Subcutaneous abdominal adipose tissue (tissue), 5 donors: ENCODE measurements at regions not wholly inside any gene's neighbourhood (a gene's known extent, or its start where the extent isn't known, plus 50 kb on each side); places are given as distances from the start of the nearest gene placed in this dataset.

Experiments
- H3K27ac ChIP-seq: one replicate; pipeline ENCODE4 v1.7.0; 2013; ENCODE audit warnings: low read depth, mild to moderate bottlenecking, inconsistent platforms, low read length, moderate library complexity
- H3K27me3 ChIP-seq, 5 donors: one replicate each; pipeline ENCODE4 v1.7.0; 2013; ENCODE audit warnings: low read length in 5 of 5, inconsistent platforms in 1 of 5; ENCODE audit not compliant: control insufficient read depth in 5 of 5, insufficient read depth in 4 of 5
- H3K36me3 ChIP-seq, 5 donors: one replicate each; pipeline ENCODE4 v1.7.0; 2013; ENCODE audit warnings: low read length in 5 of 5; ENCODE audit not compliant: control insufficient read depth in 5 of 5, insufficient read depth in 5 of 5
- H3K4me1 ChIP-seq, 5 donors: one replicate each; pipeline ENCODE4 v1.7.0; 2013; ENCODE audit warnings: low read length in 5 of 5, mild to moderate bottlenecking in 3 of 5, moderate library complexity in 1 of 5; ENCODE audit not compliant: control insufficient read depth in 5 of 5, insufficient read depth in 5 of 5
- H3K4me3 ChIP-seq, 5 donors: one replicate each; pipeline ENCODE4 v1.7.0; 2013; ENCODE audit warnings: low read length in 5 of 5, low read depth in 1 of 5
- H3K9ac ChIP-seq, 5 donors: one replicate each; pipeline ENCODE4 v1.7.0; 2013; ENCODE audit warnings: low read length in 5 of 5, mild to moderate bottlenecking in 4 of 5, moderate library complexity in 3 of 5
- H3K9me3 ChIP-seq, 5 donors: one replicate each; pipeline ENCODE4 v1.7.0; 2013; ENCODE audit warnings: low read length in 5 of 5; ENCODE audit not compliant: control insufficient read depth in 5 of 5
- donor health status: healthy.
- donor health status: healthy.
- donor health status: healthy.
- donor health status: healthy.
- donor health status: healthy.

DNA sequence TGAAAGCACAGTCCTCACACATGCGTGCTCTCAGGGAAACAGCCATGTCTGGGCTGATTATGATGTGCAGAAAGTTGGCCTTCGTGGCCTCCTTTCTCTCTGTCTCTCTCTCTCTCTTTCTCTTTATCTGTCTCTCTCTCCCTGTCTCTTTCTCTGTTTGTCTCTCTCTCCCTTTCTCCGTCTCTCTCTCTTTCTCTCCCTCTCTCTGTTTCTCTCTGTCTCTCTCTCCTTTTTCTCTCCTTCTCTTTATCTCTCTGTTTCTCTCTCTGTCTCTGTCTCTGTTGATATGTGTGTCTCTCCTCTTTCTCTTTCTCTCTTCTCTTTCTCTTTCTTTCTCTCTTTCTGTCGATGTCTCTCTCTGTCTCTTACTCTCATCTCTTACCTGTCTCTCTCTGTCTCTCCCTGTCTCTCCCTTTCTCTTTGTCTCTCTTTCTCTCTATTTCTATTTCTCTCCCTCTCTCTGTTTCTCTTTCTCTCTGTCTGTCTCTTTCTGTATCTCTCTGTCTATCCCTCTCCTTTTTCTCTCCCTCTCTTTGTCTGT, 105.4 kb upstream of the MPP7 start:
- Histone ChIP-seq H3K27me3 (peaks cover 0 to 9% (median 0%) of the 10 kb centered on the region in 5 donors), H3K4me1 (no peaks in the 10 kb centered on the region), H3K9me3 (peaks cover 0 to 2% (median 0%) of the 10 kb centered on the region in 5 donors), H3K9ac (no peak overlapping the region), H3K27ac (no peak overlapping the region), H3K4me3 (no peak overlapping the region), H3K36me3 (no peaks in the 10 kb centered on the region)

DNA sequence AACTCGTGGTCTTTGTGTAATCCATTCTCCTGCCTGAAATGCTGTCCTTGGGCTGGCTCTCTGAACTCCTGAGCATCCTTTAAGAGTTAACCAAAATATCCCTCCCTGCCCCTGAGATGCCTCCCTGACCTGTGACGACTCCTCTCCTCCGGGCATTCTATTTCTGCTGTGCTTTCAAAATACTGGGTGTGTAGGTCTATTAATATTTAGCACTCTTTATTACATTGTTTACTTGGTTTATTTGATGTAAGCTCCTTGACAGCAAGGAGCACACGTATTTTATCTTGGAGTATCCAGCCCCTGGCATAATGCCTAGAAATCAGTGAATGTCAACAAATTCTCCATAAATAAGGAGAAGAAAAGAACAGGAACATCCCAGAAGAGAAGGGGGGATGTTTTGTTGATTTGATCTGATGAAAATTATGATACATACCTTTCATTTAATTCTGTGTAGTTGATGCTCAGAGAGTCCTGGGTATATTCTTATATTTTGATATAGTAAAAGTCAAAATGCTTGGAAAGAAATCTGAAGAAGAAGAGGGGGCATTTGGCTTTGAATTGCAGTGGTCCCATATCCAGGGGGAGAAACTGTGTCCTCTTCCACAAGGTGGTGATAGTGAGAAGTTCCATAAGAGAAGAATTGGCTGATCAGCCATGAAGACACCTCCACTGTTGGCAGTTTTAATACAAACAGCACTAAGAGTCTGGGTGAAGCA, 107.7 kb upstream of the MPP7 start:
- Histone ChIP-seq H3K9me3 (peaks cover 0 to 4% (median 0%) of the 10 kb centered on the region in 5 donors), H3K27me3 (peaks cover 0 to 9% (median 0%) of the 10 kb centered on the region in 5 donors)

DNA sequence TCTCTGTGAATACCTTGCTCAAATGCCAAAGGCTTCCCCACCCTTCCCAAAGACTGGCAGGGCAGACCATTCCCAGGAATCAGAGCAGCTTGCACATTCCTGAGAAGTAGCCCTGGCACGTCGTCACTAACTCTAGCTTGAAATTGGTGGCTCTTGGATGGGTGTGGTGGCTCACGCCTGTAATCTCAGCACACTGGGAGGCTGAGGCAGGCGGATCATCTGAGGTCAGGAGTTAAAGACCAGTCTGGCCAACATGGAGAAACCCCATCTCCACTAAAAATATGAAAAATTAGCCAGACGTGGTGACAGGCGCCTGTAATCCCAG, 108.2 kb upstream of the MPP7 start:
- no peak overlapping the region for H3K9ac ChIP-seq

More for the DNA sequence above, 107.7 kb upstream of the MPP7 start:
- no peak overlapping the region for H3K9ac ChIP-seq
- H3K27ac ChIP-seq: no peak overlapping the region
- H3K4me1 ChIP-seq: no peaks in the 10 kb centered on the region
- no peaks in the 10 kb centered on the region for H3K36me3 ChIP-seq
- H3K4me3 ChIP-seq: no peak overlapping the region

DNA sequence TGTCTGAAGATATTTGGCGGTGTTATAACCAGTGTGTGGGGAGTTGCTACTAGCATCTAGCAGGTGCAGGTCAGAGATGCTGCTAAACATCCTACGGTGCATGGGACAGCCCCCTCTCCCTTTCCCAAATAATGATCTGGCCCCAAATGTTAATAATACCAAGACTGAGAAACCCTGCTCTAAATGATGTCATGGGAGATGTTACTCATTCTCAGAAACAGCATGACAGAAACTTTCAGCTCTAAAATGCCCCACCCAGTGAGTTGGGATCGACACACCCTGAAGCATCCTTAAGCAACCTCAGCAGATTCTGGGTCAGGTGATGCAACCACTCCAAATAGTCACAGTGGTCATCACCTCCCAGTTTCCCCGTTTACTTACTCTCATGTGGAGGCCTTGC, 108.8 kb upstream of the MPP7 start:
- Histone ChIP-seq H3K27ac (no peak overlapping the region), H3K4me3 (no peak overlapping the region)

More for the DNA sequence above, 108.2 kb upstream of the MPP7 start:
- no peaks in the 10 kb centered on the region for H3K36me3 ChIP-seq
- H3K4me1 ChIP-seq: no peaks in the 10 kb centered on the region
- H3K27me3 ChIP-seq: peaks cover 0 to 9% (median 0%) of the 10 kb centered on the region in 5 donors
- H3K9me3 ChIP-seq: peaks cover 0 to 4% (median 0%) of the 10 kb centered on the region in 5 donors
- no peak overlapping the region for H3K4me3 ChIP-seq
- H3K27ac ChIP-seq: no peak overlapping the region

DNA sequence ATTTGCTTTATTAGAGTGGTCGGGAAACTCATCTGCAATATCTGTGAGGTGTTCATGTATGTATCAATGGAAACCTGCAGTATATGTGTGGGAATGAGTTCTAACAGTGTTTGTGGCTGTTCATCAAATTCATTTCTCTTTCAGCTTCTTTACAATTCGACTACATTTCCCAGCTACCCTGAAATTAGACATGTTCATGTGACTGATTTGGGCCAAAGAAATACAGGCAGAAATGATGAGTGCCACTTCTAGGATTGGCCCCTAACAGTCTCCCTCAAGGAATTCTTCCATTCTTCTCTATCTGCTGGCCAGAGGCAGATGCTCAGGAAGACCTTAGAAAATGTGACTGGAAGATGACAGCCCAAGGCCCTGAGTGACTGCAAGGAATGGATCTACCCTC, 114.8 kb upstream of the WAC start:
- Histone ChIP-seq H3K27me3 (peaks cover 0 to 2% (median 0%) of the 10 kb centered on the region in 5 donors), H3K9me3 (peaks cover 0 to 2% (median 0%) of the 10 kb centered on the region in 5 donors), H3K27ac (no peak overlapping the region), H3K9ac (no peak overlapping the region), H3K36me3 (no peaks in the 10 kb centered on the region), H3K4me1 (no peaks in the 10 kb centered on the region), H3K4me3 (no peak overlapping the region)

More for the DNA sequence above, 108.8 kb upstream of the MPP7 start:
- Histone ChIP-seq H3K9me3 (peaks cover 0 to 4% (median 0%) of the 10 kb centered on the region in 5 donors), H3K4me1 (no peaks in the 10 kb centered on the region), H3K36me3 (no peaks in the 10 kb centered on the region), H3K27me3 (peaks cover 0 to 9% (median 0%) of the 10 kb centered on the region in 5 donors), H3K9ac (no peak overlapping the region)

DNA sequence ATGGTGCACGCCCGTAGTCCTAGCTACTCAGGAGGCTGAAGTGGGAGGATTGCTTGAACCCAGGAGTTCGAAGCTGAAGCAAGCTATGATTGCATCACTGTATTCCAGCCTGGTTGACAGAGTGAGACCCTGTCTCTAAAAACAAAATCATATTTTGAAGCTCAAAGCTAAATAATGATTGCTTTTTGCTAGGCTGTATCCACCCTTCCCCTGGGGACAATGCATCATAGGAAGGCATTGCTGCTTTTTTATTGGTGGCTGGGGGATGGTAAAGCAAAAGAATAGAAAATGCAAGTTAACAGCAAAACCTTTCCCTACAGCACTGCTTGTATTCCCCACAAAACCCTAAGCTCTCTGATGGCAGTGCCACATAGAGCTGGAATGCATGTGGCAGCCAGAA, 107.5 kb upstream of the WAC start:
- no peaks in the 10 kb centered on the region for H3K36me3 ChIP-seq
- no peak overlapping the region for H3K4me3 ChIP-seq
- peaks cover 0 to 2% (median 0%) of the 10 kb centered on the region in 5 donors for H3K9me3 ChIP-seq
- H3K27ac ChIP-seq: no peak overlapping the region
- H3K4me1 ChIP-seq: no peaks in the 10 kb centered on the region
- peaks cover 0 to 2% (median 0%) of the 10 kb centered on the region in 5 donors for H3K27me3 ChIP-seq
- no peak overlapping the region for H3K9ac ChIP-seq

DNA sequence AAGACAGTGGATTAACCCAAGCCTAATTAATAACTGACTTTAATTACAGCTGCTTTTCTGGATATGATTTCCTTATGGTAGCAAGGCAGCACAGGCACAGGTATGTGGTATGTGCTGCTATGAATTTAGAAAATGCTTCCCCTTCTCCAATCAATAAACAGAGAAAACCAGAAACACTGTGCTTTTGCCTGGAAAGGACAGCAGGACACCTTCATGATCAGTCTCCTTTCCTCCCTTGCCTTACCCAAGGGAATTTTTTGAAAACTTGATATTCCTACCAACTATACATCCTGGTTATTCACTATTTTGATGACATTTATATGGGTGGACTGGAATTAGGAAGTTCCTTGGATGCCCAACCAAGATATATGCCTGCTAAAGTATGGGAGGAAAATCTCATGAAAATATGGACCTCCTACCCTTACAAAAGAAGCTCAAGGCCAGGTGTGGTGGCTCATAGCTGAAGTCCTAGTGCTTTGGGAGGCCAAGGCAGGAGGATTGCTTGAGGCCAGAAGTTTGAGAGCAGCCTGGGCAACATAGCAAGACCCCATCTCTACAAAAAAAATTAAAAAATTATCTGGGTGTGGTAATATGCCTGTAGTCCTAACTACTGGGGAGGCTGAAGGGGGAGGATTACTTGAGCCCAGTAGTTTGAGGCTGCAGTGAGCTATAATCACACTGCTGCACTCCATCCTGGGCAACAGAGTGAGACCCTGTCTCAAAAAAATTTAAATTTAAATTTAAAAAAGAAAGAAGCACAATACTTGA, 106.3 kb upstream of the WAC start:
- H3K27me3 ChIP-seq: no peaks in the 10 kb centered on the region
- H3K4me3 ChIP-seq: no peak overlapping the region
- no peaks in the 10 kb centered on the region for H3K36me3 ChIP-seq
- peaks cover 0 to 2% (median 0%) of the 10 kb centered on the region in 5 donors for H3K9me3 ChIP-seq
- no peak overlapping the region for H3K27ac ChIP-seq
- H3K4me1 ChIP-seq: no peaks in the 10 kb centered on the region
- H3K9ac ChIP-seq: no peak overlapping the region

DNA sequence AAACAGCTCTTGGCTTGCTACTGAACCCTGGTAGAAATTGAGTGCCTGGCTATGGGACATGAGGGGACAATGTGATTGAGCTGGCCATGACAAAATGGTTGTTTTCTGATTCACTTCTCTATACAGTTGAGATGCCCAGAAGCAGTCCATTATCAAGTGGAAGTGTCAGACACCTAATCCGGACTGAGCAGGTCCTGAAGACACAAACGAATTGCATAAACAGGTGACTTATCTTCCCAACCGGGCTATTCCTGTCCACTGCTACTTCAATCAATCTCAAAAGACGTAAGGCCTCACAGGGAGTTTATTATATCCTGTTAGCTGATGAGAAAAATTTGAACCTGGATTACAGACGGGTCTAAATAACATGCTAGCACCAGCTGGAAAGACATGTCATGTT, 105.5 kb upstream of the WAC start:
- no peak overlapping the region for H3K9ac ChIP-seq
- no peak overlapping the region for H3K27ac ChIP-seq
- H3K9me3 ChIP-seq: peaks cover 0 to 2% (median 0%) of the 10 kb centered on the region in 5 donors
- H3K4me3 ChIP-seq: no peak overlapping the region
- H3K4me1 ChIP-seq: peaks cover 2 to 6% (median 2%) of the 10 kb centered on the region in 5 donors
- no peaks in the 10 kb centered on the region for H3K27me3 ChIP-seq
- H3K36me3 ChIP-seq: no peaks in the 10 kb centered on the region

DNA sequence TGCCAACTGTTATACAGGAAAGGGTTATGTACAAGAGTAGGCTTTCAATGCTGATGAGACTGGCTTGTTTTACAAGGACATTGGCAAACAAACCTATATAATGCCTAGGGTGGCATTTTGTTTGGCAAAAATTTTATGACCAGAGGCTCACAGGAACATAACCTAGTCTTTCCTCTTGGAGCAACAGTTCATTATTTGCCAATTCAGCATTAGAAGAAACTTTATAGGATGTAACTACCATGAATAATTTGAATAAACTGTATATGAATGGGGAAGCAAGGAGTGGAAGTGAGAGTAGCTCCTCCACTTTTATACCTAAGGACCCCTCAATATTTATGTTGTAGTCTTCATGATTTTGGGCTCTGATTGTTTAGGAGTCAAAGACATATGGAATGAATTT, 103.9 kb upstream of the WAC start:
- Histone ChIP-seq H3K9ac (no peak overlapping the region), H3K27me3 (no peaks in the 10 kb centered on the region), H3K4me3 (no peak overlapping the region), H3K4me1 (peaks cover 3 to 7% (median 3%) of the 10 kb centered on the region in 5 donors), H3K36me3 (no peaks in the 10 kb centered on the region), H3K27ac (no peak overlapping the region), H3K9me3 (peaks cover 0 to 2% (median 0%) of the 10 kb centered on the region in 5 donors)
